SH-SY5Y (cell line): ENCODE measurements at regions not wholly inside any gene's neighbourhood (a gene's known extent, or its start where the extent isn't known, plus 50 kb on each side); places are given as distances from the start of the nearest gene placed in this dataset.

ENCODE experiments used
- GATA2 ChIP-seq: IDR thresholded peaks from 2 replicates; pipeline ENCODE4 v1.6.1; 2011; ENCODE audit warnings: mild to moderate bottlenecking, low read depth, low read length
- GATA3 ChIP-seq: IDR thresholded peaks from 2 replicates; pipeline ENCODE4 v1.6.1; 2011; ENCODE audit warnings: low read depth, mild to moderate bottlenecking, low read length, moderate library complexity

DNA sequence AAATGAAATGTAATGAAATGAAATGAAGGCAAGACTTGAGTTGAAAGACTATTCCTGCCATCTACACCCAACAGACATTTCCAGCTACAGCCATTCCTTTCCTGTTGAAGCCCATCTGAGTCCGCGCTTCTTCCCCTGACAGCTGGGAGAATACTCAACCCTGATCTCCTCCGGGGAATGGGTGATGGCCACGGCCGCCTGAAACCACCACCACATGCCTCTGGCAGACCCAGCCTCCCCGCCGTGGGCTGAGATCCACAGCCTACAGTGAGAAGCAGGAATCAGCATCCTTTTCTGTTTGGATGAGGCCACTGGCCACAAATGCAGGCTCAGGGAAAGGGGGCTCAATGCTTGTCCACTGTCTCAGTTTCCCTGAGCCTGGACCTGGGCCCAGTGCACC is 130.3 kb downstream of the NCOR2 start:
- TF ChIP-seq GATA2, result no peak
- TF ChIP-seq GATA3, result no peak
